GM13977 (cell line): ENCODE measurements at regions not wholly inside any gene's neighbourhood (a gene's known extent, or its start where the extent isn't known, plus 50 kb on each side); places are given as distances from the start of the nearest gene placed in this dataset.

Experiments
- DNase-seq: peaks from one replicate; pipeline ENCODE4 v3.0.0; 2012; ENCODE audit warnings: low spot score
- CTCF ChIP-seq: IDR thresholded peaks from 2 replicates; pipeline ENCODE4 v1.5.1; 2012; ENCODE audit warnings: mild to moderate bottlenecking, control low read depth; ENCODE audit not compliant: insufficient read depth; ENCODE audit errors: extremely low read depth, missing control alignments
- in situ Hi-C: fragments of 300-500 bp; cut with MboI; formaldehyde crosslinking; loops from one replicate; pipeline ENCODE4 v1.12.0; 2022; ENCODE audit warnings: low sequenced_read_pairs, low pct_unique_long_range_greater_than_20kb, mixed read lengths, inconsistent platforms; ENCODE audit not compliant: unreplicated experiment

- DNase-seq, result no peak
- no peak for TF ChIP-seq CTCF
- in situ Hi-C loops, result no loop called here
Observed at GRCh38 chr10:79009145-79009544, 59.6 kb upstream of the ZMIZ1 start.

GRCh38 chr10:79012567-79012966, 56.2 kb upstream of the ZMIZ1 start:
- TF ChIP-seq CTCF, result no peak
- DNase-seq, result no peak
- in situ Hi-C loops, result no loop called here

- no peak for TF ChIP-seq CTCF
Observed at GRCh38 chr10:79013406-79013987, 55.3 kb upstream of the ZMIZ1 start.

GRCh38 chr10:79014796-79015195, 54.0 kb upstream of the ZMIZ1 start:
- in situ Hi-C loops, result no loop called here
- no peak for TF ChIP-seq CTCF
- DNase-seq, result no peak

More at GRCh38 chr10:79013406-79013987, 55.3 kb upstream of the ZMIZ1 start:
- in situ Hi-C loops, result no loop called here
- no peak for DNase-seq

- no peak for DNase-seq
- in situ Hi-C loops, result no loop called here
- no peak for TF ChIP-seq CTCF
Observed at GRCh38 chr10:79017882-79018520, 50.8 kb upstream of the ZMIZ1 start.

- no peak for DNase-seq
- TF ChIP-seq CTCF, result no peak
- in situ Hi-C loops, result no loop called here
Observed at GRCh38 chr10:79018521-79019011, 50.2 kb upstream of the ZMIZ1 start.
